ENCODE measurements at regions not wholly inside any gene's neighbourhood (a gene's known extent, or its start where the extent isn't known, plus 50 kb on each side); places are given as distances from the start of the nearest gene placed in this dataset.
A peak's percentile ranks its signal among the peaks of the same experiment; 100 is the strongest.

DNA sequence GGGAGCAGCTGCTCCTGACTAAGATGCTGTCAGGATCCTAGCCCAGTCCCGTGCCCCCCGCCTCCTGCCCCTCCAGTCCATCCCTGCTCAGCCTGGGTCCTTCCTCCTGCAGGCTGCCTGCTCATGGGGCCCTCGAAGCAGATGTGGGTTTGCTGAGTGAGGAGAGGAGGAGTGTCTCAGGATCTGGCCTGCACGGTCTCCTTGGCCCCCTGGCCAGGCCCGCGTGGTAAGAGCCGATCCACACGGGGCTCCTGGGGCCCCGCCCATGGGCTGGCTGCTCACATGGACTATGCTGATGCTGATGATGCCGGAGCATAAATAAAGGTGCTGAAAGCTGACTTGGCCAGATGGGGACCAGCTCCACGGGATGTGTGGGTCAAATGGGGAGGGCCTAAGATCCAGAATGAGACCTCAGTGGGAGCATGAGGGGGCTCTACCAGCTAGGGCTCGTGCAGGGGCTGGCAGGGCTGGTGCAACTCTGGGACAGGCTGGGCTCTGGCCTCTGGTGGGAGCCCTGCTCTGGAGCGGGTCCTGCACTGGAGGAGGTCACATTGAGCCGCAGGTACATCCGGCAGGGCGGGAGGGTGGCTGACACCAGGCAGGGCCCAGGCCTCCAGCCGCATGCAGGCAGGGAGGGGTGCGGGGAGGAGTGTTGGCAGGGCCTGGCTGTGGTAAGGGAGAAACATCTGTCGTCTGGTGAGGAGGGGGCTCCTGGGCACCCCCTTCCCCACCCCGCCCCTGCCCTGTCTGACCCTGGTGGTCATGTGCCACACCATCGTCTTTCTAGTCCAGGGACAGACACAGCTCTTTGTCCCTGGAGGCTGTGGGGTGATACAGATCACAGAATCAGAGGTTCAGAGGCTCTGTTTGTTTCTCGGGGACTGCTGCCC is 275.3 kb upstream of the HDAC4 start:
- Histone ChIP-seq H3K27ac (no peak overlapping the region), H3K27me3 (no peaks in the 10 kb centered on the region), H3K9me3 (no peaks in the 10 kb centered on the region), H3K36me3 (no peaks in the 10 kb centered on the region), H3K4me1 (no peaks in the 10 kb centered on the region), H3K4me3 (no peak overlapping the region)
- 89% methylated on average over 10 of the region's 22 CpGs for WGBS
- TF ChIP-seq POLR2AphosphoS5 (IDR thresholded peaks at IDR 0.05) (no peak), EP300 (IDR thresholded peaks at IDR 0.05) (no peak), POLR2A (IDR thresholded peaks at IDR 0.05) (no peak)
- TF ChIP-seq, protein P1, sequence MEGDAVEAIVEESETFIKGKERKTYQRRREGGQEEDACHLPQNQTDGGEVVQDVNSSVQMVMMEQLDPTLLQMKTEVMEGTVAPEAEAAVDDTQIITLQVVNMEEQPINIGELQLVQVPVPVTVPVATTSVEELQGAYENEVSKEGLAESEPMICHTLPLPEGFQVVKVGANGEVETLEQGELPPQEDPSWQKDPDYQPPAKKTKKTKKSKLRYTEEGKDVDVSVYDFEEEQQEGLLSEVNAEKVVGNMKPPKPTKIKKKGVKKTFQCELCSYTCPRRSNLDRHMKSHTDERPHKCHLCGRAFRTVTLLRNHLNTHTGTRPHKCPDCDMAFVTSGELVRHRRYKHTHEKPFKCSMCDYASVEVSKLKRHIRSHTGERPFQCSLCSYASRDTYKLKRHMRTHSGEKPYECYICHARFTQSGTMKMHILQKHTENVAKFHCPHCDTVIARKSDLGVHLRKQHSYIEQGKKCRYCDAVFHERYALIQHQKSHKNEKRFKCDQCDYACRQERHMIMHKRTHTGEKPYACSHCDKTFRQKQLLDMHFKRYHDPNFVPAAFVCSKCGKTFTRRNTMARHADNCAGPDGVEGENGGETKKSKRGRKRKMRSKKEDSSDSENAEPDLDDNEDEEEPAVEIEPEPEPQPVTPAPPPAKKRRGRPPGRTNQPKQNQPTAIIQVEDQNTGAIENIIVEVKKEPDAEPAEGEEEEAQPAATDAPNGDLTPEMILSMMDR (IDR thresholded peaks at IDR 0.05) = no peak
- DNase-seq (ENCODE audit: low spot score in 2 of 2) = peak in 1 of 2 donors; percentile 68

DNA sequence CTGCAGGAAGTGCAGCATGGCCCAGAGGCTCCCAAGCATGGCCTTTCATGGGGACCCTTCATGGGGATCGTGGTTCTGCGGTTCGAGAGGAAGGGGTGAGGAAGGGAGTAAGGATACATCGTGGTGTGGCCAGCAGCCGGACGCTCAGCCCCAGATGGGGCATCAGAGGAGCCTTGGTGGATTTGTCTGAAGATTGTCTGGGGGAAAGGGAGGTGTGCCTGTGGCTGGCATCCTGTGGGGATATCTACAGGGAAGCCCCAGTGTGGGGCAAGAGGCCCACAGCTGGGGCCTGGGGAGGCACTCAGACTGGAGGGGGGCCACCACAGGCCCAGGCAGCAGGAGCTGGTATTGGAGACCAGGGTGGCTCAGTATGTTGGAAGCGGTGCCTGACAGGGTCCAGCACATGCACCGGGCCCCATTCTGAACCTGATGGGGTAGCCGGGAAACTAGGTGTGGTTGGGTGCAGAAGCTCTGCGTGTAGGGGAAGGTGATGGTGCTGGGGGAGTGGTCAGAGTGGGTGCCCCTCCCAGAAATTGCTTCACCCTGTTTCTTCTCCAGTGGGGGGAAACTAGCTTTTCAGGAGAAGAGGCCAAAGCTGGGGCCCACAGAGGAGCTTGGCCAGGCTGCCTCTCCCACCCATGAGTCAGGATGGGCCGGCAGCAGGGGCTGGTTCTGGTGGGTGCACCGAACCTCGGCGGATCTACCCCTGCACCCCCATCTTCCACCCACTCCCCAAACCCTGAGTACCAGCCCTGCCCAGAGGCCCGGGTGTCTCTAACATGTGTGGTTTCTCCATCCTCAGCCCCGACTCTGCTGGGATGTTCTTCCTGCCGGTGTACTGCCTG is 274.4 kb upstream of the HDAC4 start:
- Histone ChIP-seq H3K36me3 (no peaks in the 10 kb centered on the region), H3K4me1 (no peaks in the 10 kb centered on the region), H3K4me3 (no peak overlapping the region), H3K27me3 (no peaks in the 10 kb centered on the region), H3K9me3 (no peaks in the 10 kb centered on the region), H3K27ac (no peak overlapping the region)
- WGBS = 78% methylated on average over 17 of the region's 17 CpGs
- peak in 1 of 2 donors; percentile 60 for DNase-seq (ENCODE audit: low spot score in 2 of 2)
- TF ChIP-seq, protein P1 (IDR thresholded peaks at IDR 0.05) = no peak
- TF ChIP-seq EP300 (IDR thresholded peaks at IDR 0.05) (no peak), POLR2A (IDR thresholded peaks at IDR 0.05) (no peak), POLR2AphosphoS5 (IDR thresholded peaks at IDR 0.05) (no peak)

DNA sequence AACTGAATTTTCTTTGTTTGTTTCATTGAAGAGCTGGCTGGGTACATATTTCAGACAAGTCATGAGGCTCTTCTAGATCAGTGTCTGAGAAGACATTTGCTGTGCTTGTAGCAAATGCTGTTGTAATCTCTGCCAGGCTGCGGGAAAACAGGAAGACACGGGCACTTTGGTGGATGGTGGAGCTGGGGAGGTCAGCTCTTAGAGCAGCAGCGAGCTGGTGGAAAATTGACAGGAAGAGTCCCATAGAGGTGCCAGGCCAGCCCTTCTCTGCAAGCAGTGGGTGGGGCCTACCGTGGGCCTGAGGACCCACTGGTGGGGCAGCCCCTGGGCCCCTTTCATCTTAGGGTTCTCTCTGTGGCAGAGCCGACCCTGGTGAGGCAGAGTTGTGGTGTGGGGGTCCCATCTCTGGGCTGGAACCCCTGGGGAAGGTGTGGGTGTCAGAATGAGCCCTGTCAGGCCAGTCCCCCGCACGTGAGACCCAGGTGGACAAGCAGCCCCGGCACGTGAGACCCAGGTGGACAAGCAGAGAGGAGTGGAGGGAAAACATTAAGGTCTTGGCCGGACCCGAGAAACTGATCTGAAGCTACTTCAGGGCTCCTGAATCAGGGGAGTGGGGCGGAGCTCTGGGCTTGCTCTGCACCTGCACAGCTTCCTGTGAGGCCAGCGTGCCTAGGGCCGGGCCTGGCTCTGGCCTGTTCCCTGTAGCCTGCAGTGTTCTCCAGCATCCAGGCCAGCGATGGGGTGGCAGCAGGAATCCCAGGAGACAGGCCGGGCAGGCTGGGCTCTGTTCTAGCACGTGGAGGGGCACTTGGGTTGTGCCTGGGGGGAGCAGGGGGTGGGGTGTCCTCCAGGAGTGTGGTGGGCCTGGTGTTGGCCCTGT is 273.5 kb upstream of the HDAC4 start:
- 92% methylated on average over 11 of the region's 17 CpGs for WGBS
- DNase-seq (ENCODE audit: low spot score in 2 of 2) = peak in 1 of 2 donors; percentile 68
- no peak for TF ChIP-seq POLR2A (IDR thresholded peaks at IDR 0.05)
- TF ChIP-seq, protein P1 (IDR thresholded peaks at IDR 0.05) = no peak
- no peak for TF ChIP-seq EP300 (IDR thresholded peaks at IDR 0.05)
- no peaks in the 10 kb centered on the region for H3K9me3 ChIP-seq
- H3K4me3 ChIP-seq = no peak overlapping the region
- H3K27me3 ChIP-seq = no peaks in the 10 kb centered on the region
- no peaks in the 10 kb centered on the region for H3K36me3 ChIP-seq
- H3K4me1 ChIP-seq = no peaks in the 10 kb centered on the region
- no peak overlapping the region for H3K27ac ChIP-seq

DNA sequence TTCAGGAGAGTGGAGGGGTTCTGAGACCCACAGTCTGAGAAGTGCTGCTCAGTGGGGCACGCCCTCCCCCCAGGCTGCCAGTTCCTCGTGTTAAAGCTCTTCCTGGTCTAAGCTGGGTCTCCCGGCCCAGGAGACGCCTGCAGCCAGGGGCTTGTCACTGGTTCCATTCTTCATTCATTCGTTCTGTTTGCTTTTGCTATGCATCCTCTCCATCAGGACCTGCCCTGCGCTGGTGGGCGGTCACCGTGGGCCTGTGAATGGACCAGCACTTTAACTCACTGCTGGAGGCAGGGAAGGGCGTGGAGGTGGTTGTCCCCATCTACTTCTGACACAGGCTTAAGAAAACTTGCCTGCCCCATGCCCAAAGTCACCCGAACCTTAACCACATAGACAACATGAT is 272.8 kb upstream of the HDAC4 start:
- 86% methylated on average over 10 of the region's 10 CpGs for WGBS
- DNase-seq (ENCODE audit: low spot score in 2 of 2) = peak in 1 of 2 donors; percentile 64
- H3K9me3 ChIP-seq = no peaks in the 10 kb centered on the region
- no peak overlapping the region for H3K4me3 ChIP-seq
- TF ChIP-seq EP300 (IDR thresholded peaks at IDR 0.05) (no peak), POLR2AphosphoS5 (IDR thresholded peaks at IDR 0.05) (no peak)
- TF ChIP-seq, protein P1 (IDR thresholded peaks at IDR 0.05) = no peak
- no peaks in the 10 kb centered on the region for H3K27me3 ChIP-seq
- H3K27ac ChIP-seq = no peak overlapping the region
- H3K4me1 ChIP-seq = no peaks in the 10 kb centered on the region
- no peaks in the 10 kb centered on the region for H3K36me3 ChIP-seq

Measured in suprapubic skin (tissue), 4 donors.